ENCODE measurements at regions not wholly inside any gene's neighbourhood (a gene's known extent, or its start where the extent isn't known, plus 50 kb on each side); places are given as distances from the start of the nearest gene placed in this dataset.

DNA sequence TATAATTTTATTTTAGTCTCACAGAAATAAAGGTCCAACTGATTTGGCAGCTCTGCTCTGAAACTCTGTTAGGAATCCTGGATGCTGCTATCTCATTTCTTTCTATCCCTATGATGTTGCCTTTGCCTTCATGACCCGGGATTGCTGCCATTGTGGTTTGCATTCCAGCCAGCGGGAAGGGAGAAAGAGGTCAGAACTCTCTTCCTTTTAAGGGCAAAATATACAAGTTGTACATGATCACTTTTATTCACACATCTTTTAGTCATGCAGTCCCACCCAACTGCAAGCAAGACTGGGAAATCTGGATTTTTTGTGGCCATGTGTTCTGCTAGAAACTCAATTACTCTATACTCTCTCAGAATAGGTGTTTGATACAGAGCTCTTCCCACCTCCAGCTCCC, 263.1 kb upstream of the ZFP64 start:
- TF ChIP-seq POLR2A (IDR thresholded peaks at IDR 0.05) = no peak
- TF ChIP-seq CTCF (IDR thresholded peaks at IDR 0.05) = no peak
